ENCODE measurements at regions not wholly inside any gene's neighbourhood (a gene's known extent, or its start where the extent isn't known, plus 50 kb on each side); places are given as distances from the start of the nearest gene placed in this dataset.

- DNase-seq (ENCODE audit: low read depth, low spot score) = no peak
- in situ Hi-C loops (cut with HindIII; ENCODE audit: low pct_unique_long_range_greater_than_20kb, low sequenced_read_pairs) = no loop called here
These were observed 780.9 kb downstream of the C6orf118 start for GRCh38 chr6:164528539-164528938.

- in situ Hi-C loops (cut with HindIII; ENCODE audit: low pct_unique_long_range_greater_than_20kb, low sequenced_read_pairs) = no loop called here
- no peak for DNase-seq (ENCODE audit: low read depth, low spot score)
These were observed 786.2 kb downstream of the C6orf118 start for GRCh38 chr6:164523087-164523654.

- DNase-seq (ENCODE audit: low read depth, low spot score) = no peak
- in situ Hi-C loops (cut with HindIII; ENCODE audit: low pct_unique_long_range_greater_than_20kb, low sequenced_read_pairs) = no loop called here
These were observed 788.5 kb downstream of the C6orf118 start for GRCh38 chr6:164520916-164521315.

GRCh38 chr6:164507206-164507940, 802.0 kb downstream of the C6orf118 start:
- in situ Hi-C loops (cut with HindIII; ENCODE audit: low pct_unique_long_range_greater_than_20kb, low sequenced_read_pairs) = no loop called here
- DNase-seq (ENCODE audit: low read depth, low spot score) = no peak

GRCh38 chr6:164505425-164505824, 804.0 kb downstream of the C6orf118 start:
- no peak for DNase-seq (ENCODE audit: low read depth, low spot score)
- in situ Hi-C loops (cut with HindIII; ENCODE audit: low pct_unique_long_range_greater_than_20kb, low sequenced_read_pairs) = no loop called here

GRCh38 chr6:164502833-164503232, 806.6 kb downstream of the C6orf118 start:
- in situ Hi-C loops (cut with HindIII; ENCODE audit: low pct_unique_long_range_greater_than_20kb, low sequenced_read_pairs) = no loop called here
- DNase-seq (ENCODE audit: low read depth, low spot score) = no peak

- in situ Hi-C loops (cut with HindIII; ENCODE audit: low pct_unique_long_range_greater_than_20kb, low sequenced_read_pairs) = no loop called here
- no peak for DNase-seq (ENCODE audit: low read depth, low spot score)
These were observed 813.4 kb downstream of the C6orf118 start for GRCh38 chr6:164495882-164496495.

GRCh38 chr6:164478426-164478825, 831.0 kb downstream of the C6orf118 start:
- in situ Hi-C loops (cut with HindIII; ENCODE audit: low pct_unique_long_range_greater_than_20kb, low sequenced_read_pairs) = no loop called here
- no peak for DNase-seq (ENCODE audit: low read depth, low spot score)

- DNase-seq (ENCODE audit: low read depth, low spot score) = no peak
- in situ Hi-C loops (cut with HindIII; ENCODE audit: low pct_unique_long_range_greater_than_20kb, low sequenced_read_pairs) = no loop called here
These were observed 831.6 kb downstream of the C6orf118 start for GRCh38 chr6:164477790-164478189.

GRCh38 chr6:164477101-164477500, 832.3 kb downstream of the C6orf118 start:
- in situ Hi-C loops (cut with HindIII; ENCODE audit: low pct_unique_long_range_greater_than_20kb, low sequenced_read_pairs) = no loop called here
- DNase-seq (ENCODE audit: low read depth, low spot score) = no peak

- DNase-seq (ENCODE audit: low read depth, low spot score) = no peak
- in situ Hi-C loops (cut with HindIII; ENCODE audit: low pct_unique_long_range_greater_than_20kb, low sequenced_read_pairs) = no loop called here
These were observed 840.0 kb downstream of the C6orf118 start for GRCh38 chr6:164469276-164469949.

- DNase-seq (ENCODE audit: low read depth, low spot score) = peak; percentile 8
- in situ Hi-C loops (cut with HindIII; ENCODE audit: low pct_unique_long_range_greater_than_20kb, low sequenced_read_pairs) = no loop called here
These were observed 853.6 kb downstream of the C6orf118 start for GRCh38 chr6:164455835-164456234.

GRCh38 chr6:164453835-164454234, 855.6 kb downstream of the C6orf118 start:
- DNase-seq (ENCODE audit: low read depth, low spot score) = no peak
- in situ Hi-C loops (cut with HindIII; ENCODE audit: low pct_unique_long_range_greater_than_20kb, low sequenced_read_pairs) = no loop called here

- in situ Hi-C loops (cut with HindIII; ENCODE audit: low pct_unique_long_range_greater_than_20kb, low sequenced_read_pairs) = no loop called here
- no peak for DNase-seq (ENCODE audit: low read depth, low spot score)
These were observed 866.8 kb downstream of the C6orf118 start for GRCh38 chr6:164442572-164442971.

GRCh38 chr6:164439331-164439730, 870.1 kb downstream of the C6orf118 start:
- DNase-seq (ENCODE audit: low read depth, low spot score) = no peak
- in situ Hi-C loops (cut with HindIII; ENCODE audit: low pct_unique_long_range_greater_than_20kb, low sequenced_read_pairs) = no loop called here

- in situ Hi-C loops (cut with HindIII; ENCODE audit: low pct_unique_long_range_greater_than_20kb, low sequenced_read_pairs) = no loop called here
These were observed 872.4 kb downstream of the C6orf118 start for GRCh38 chr6:164436976-164437375.

GRCh38 chr6:164427728-164428402, 881.5 kb downstream of the C6orf118 start:
- in situ Hi-C loops (cut with HindIII; ENCODE audit: low pct_unique_long_range_greater_than_20kb, low sequenced_read_pairs) = no loop called here
- DNase-seq (ENCODE audit: low read depth, low spot score) = no peak

More at GRCh38 chr6:164436976-164437375, 872.4 kb downstream of the C6orf118 start:
- no peak for DNase-seq (ENCODE audit: low read depth, low spot score)

GRCh38 chr6:164424489-164424888, 884.9 kb downstream of the C6orf118 start:
- no peak for DNase-seq (ENCODE audit: low read depth, low spot score)
- in situ Hi-C loops (cut with HindIII; ENCODE audit: low pct_unique_long_range_greater_than_20kb, low sequenced_read_pairs) = no loop called here
